SKM-1 (cell line): ENCODE measurements at regions not wholly inside any gene's neighbourhood (a gene's known extent, or its start where the extent isn't known, plus 50 kb on each side); places are given as distances from the start of the nearest gene placed in this dataset.
"Not testable (repeated sequence)": the region's sequence is repeated elsewhere in the genome, so short reads cannot be mapped to it uniquely, and the experiment has no call there.

Experiments
- DNase-seq: peaks from one replicate; lab custom pipeline; 2025; ENCODE audit not compliant: unreplicated experiment; lab: John Stamatoyannopoulos, UW

DNA sequence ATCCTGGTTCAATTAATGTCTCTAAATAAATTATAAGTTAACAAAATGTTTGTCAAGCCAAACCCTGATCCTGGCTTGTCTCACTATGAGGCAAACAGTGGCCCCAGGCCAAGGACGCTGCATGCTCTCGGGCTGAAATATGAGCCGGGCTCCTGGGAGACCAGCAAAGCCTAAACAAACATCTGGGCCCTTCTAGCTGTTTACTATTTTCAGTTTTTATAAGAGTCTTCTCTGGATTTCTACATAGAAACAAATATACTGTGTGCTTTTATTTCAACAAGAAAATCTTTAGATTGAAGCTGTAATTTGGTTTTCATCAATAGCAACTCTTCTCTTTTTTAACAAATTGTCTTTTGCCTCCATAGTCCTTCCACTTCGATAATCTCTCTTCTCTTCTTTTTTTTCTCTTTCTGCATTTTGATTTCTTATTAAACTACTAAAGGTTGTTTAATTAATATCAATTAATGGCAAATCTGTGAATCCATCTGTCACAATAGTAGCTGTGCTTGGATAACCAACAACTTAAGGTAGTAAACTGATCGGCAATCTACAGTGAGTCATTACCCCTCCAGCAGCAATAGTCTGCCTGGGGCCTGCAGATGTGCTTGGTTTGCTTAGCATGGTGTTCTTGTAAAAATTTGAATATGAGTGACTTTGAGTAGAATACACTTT is 83.3 kb upstream of the DNAJC1 start:
- DNase-seq = no peak

DNA sequence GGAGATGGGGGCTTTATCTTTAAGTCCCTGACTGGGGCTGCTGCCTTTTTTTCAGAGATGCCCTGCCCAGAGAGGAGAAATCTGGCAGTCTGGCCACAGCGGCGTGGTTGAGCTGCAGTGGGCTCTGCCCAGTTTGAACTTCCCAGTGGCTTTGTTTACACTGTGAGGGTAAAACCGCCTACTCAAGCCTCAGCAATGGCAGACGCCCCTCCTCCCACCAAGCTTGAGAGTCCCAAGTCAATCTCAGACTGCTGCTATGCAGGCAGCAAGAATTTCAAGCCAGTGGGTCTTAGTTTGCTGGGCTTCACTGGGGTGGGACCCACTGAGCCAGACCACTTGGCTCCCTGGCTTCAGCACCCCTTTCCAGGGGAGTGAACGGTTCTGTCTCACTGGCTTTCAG is 76.4 kb upstream of the DNAJC1 start:
- not testable (repeated sequence) for DNase-seq

DNA sequence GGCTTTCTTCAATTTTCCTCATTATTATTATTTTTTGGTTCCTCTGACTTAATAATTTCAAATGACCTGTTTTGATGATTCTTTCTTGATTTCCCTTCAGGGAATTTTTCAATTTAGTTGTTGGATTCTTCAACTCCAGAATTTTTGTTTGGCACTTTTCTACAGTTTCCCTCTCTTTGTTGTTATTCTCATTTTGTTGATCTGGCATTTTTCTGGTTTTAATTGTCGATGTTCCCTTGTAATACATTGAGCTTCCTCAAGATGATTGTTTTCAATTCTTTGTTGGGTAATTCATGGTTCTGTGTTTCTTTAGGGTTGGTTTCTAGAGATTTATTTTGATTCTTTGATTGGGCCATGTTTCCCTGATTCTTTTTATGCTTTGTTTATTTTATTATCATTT is 67.8 kb upstream of the DNAJC1 start:
- no peak for DNase-seq

DNA sequence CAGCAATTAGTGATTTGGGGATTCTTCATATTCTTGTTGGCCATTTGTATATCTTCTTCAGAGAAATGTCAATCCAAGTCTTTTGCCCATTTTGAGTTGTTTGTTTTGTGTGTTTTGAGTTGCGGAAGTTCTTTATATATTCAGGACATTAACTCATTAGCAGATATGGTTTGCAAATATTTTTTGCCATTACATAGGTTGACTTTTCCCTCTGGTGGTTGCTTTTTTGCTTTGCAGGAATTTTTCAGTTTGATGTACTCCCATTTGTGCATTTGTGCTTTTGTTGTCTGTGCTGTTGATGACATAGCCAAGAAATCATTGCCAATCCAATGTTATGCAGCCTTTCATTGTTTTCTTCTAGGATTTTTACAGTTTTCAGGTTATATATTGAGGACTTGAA is 63.6 kb upstream of the DNAJC1 start:
- DNase-seq = no peak

DNA sequence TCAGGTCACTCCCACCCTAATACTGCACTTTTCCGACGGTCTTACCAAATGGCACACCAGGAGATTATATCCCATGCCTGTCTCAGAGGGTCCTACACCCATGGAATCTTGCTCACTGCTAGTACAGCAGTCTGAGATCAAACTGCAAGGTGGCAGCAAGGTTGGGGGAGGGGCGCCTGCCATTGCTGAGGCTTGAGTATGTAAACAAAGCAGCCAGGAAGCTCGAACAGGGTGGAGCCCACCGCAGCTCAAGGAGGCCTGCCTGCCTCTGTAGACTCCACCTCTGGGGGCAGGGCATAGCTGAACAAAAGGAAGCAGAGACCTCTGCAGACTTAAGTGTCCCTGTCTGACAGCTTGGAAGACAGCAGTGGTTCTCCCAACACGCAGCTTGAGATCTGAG is 57.5 kb upstream of the DNAJC1 start:
- not testable (repeated sequence) for DNase-seq

DNA sequence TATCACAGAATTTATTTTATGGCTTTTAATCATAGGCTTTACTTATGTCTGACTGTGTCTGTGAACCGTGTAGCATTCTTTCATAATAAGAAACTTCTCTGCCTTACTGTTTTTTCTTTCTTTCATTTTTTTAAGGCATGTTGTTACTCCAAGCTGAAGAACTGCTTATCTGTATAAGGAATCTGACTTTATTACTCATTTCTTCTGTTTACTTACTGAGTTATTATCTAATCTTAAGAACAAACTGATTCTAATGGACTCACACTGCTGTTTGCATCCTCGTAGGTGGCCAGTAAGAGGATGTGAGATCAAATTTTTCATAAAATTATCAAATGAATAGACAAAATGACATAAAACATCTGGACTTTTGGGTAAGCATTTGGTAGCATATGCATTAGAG is 54.7 kb upstream of the DNAJC1 start:
- DNase-seq = no peak

DNA sequence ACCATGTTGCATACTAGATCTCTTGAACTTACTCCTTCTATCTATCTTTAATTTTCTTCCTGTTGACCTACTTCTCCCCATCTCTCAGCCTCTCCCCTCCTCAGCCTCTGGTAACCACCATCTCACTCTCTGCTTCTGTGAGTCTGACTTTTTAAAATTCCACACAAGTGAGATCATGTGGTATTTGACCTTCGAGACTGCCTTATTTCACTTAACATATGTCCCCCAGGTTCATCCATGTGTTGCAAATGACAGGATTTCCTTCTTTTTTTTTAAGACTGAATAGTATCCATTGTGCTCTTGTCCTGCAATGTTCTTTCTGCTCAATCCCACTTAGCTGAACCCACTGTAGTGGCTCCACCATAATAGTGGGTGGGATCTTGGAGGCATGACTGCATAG is 51.4 kb upstream of the DNAJC1 start:
- DNase-seq = no peak
